ENCODE measurements at regions not wholly inside any gene's neighbourhood (a gene's known extent, or its start where the extent isn't known, plus 50 kb on each side); places are given as distances from the start of the nearest gene placed in this dataset.

DNA sequence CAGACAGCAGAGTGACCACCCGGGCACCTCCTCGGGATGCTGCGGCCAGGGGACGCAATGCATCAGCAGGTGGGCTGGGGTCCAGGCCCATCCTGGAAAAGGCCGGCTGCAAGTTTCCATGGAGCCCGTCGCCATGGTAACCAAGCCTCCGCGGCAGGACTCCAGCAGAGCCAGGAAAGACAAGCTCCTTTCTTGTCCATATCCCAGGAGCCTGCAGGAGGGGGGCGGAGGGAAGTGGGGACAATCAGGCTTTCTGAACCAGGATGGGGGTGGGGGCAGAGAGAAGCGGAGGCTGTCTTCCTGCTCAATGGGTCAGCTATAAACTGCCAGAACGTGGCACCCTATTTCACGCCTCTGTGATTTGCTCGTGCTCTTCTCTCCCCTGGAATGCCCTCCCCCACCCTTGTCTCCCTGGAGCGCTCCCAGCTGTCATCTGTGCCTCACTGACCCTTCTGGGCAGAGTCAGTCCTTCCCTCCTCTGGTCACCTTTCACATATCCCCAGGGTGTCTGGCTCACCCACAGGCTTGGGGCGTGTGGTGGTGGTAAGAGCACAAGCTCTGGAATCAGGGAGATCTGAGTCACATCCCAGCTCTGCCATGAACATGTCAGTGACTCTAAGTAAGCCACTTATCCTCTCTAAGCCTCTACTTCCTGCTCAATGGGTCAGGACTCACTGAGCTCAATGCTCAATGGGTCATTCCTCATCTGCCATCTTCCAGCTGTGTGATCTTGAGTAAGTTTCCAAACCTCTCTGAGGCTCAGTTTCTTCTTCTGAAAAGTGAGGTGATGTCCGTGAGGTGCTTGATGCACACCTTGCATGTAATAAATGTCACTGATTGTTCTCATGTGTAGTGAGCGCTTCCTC, 58.9 kb upstream of the LAPTM5 start:
- no peak overlapping the region for H3K9ac ChIP-seq (ENCODE audit: extremely low read depth, insufficient read length, low read length)
- H2BK120ac ChIP-seq (ENCODE audit: low read depth, low read length, poor library complexity, severe bottlenecking) = no peak overlapping the region
- no peak overlapping the region for H2AFZ ChIP-seq (ENCODE audit: low read length)
- no peak overlapping the region for H3K4ac ChIP-seq (ENCODE audit: low read depth, low read length)
- H3K4me1 ChIP-seq (ENCODE audit: insufficient read depth, low read length) = peaks cover 10% of the 10 kb centered on the region; the same call in 1 of the 2 replicates
- no peaks in the 10 kb centered on the region for H3K36me3 Mint-ChIP-seq (ENCODE audit: insufficient read depth in 1 of 3, low read depth in 3 of 3)
- no peak overlapping the region for H3K4me2 ChIP-seq (ENCODE audit: insufficient read depth, insufficient read length, low read length)
- H3K27ac Mint-ChIP-seq = peak overlapping the region in 2 of 3 experiments; percentile 48 to 81; a peak in 1 of 7 replicates
- H4K20me1 ChIP-seq (ENCODE audit: control insufficient read depth, insufficient read depth, insufficient read length) = no peaks in the 10 kb centered on the region
- no peaks in the 10 kb centered on the region for H3K79me2 ChIP-seq (ENCODE audit: insufficient read depth, low read length)
- no peaks in the 10 kb centered on the region for H3K23me2 ChIP-seq (ENCODE audit: insufficient read length, low read depth, low read length, poor library complexity, severe bottlenecking)
- H3K14ac ChIP-seq (ENCODE audit: insufficient read depth, low read length) = no peak overlapping the region; the same call in 1 of the 2 replicates
- peak overlapping the region; percentile 50 to 64; a peak in 4 of 5 replicates for H3K4me3 Mint-ChIP-seq
- H3K27me3 Mint-ChIP-seq (ENCODE audit: low read depth) = peaks cover 1% of the 10 kb centered on the region
- peak; percentile 91 for DNase-seq
- no peak overlapping the region for H4K8ac ChIP-seq (replicated peaks; ENCODE audit: insufficient read length, low read depth, low read length)
- no peak overlapping the region for H3K56ac ChIP-seq (ENCODE audit: insufficient read length, low read depth, low read length)
- TF ChIP-seq, protein P1, sequence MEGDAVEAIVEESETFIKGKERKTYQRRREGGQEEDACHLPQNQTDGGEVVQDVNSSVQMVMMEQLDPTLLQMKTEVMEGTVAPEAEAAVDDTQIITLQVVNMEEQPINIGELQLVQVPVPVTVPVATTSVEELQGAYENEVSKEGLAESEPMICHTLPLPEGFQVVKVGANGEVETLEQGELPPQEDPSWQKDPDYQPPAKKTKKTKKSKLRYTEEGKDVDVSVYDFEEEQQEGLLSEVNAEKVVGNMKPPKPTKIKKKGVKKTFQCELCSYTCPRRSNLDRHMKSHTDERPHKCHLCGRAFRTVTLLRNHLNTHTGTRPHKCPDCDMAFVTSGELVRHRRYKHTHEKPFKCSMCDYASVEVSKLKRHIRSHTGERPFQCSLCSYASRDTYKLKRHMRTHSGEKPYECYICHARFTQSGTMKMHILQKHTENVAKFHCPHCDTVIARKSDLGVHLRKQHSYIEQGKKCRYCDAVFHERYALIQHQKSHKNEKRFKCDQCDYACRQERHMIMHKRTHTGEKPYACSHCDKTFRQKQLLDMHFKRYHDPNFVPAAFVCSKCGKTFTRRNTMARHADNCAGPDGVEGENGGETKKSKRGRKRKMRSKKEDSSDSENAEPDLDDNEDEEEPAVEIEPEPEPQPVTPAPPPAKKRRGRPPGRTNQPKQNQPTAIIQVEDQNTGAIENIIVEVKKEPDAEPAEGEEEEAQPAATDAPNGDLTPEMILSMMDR (conservative IDR thresholded peaks at IDR 0.05) = no peak
- H3K27ac ChIP-seq (ENCODE audit: insufficient read length, low read depth, low read length) = no peak overlapping the region
- H3K9me3 ChIP-seq (ENCODE audit: control insufficient read depth, low read depth, low read length) = no peaks in the 10 kb centered on the region
- no peaks in the 10 kb centered on the region; a peak in 1 of 5 replicates for H3K9me3 Mint-ChIP-seq
- no peaks in the 10 kb centered on the region for H3K79me1 ChIP-seq (ENCODE audit: insufficient read depth, low read depth, low read length, poor library complexity, severe bottlenecking)
- H3K4me1 Mint-ChIP-seq = peaks cover 33 to 37% of the 10 kb centered on the region in 2 experiments
- H2BK20ac ChIP-seq (ENCODE audit: low read depth, low read length, poor library complexity, severe bottlenecking) = no peak overlapping the region
- WGBS (ENCODE audit: extremely low coverage, insufficient read length, low lambda C conversion rate) = no CpG with 5 or more reads among the region's 18 CpGs
- no peak overlapping the region for H4K5ac ChIP-seq (ENCODE audit: insufficient read length, low read depth, low read length)
- no peak overlapping the region for H2BK15ac ChIP-seq (ENCODE audit: low read depth, low read length)
- no peak overlapping the region for H2BK5ac ChIP-seq (ENCODE audit: insufficient read length, low read length)
- no peak overlapping the region for H3K23ac ChIP-seq (ENCODE audit: insufficient read length, low read depth, low read length)
- H2BK12ac ChIP-seq (ENCODE audit: insufficient read length, low read depth, low read length) = no peak overlapping the region
- no peak overlapping the region for H2AK5ac ChIP-seq (ENCODE audit: insufficient read length, low read length)
- no peak overlapping the region for H4K91ac ChIP-seq (ENCODE audit: insufficient read length, low read depth, low read length)
- no peak overlapping the region for H3T11ph ChIP-seq (ENCODE audit: low read length)
- peak overlapping the region; percentile 36 for H3K18ac ChIP-seq (ENCODE audit: insufficient read length, low read depth, low read length)
- no peaks in the 10 kb centered on the region for H3K27me3 ChIP-seq (ENCODE audit: insufficient read depth, low read length)

All from H9 (cell line).